AG09319 (cell line): ENCODE measurements at regions not wholly inside any gene's neighbourhood (a gene's known extent, or its start where the extent isn't known, plus 50 kb on each side); places are given as distances from the start of the nearest gene placed in this dataset.

Experiments used
- DNase-seq: peaks from one replicate; pipeline ENCODE4 v3.0.0-alpha.2; 2010; ENCODE audit warnings: low read depth; ENCODE audit errors: extremely low read depth
- TF ChIP-seq, protein P1 (sequence below): IDR thresholded peaks from 2 replicates; pipeline ENCODE4 v1.5.1; 2011; ENCODE audit warnings: low read depth, mild to moderate bottlenecking, inconsistent platforms, low read length, moderate library complexity

DNA sequence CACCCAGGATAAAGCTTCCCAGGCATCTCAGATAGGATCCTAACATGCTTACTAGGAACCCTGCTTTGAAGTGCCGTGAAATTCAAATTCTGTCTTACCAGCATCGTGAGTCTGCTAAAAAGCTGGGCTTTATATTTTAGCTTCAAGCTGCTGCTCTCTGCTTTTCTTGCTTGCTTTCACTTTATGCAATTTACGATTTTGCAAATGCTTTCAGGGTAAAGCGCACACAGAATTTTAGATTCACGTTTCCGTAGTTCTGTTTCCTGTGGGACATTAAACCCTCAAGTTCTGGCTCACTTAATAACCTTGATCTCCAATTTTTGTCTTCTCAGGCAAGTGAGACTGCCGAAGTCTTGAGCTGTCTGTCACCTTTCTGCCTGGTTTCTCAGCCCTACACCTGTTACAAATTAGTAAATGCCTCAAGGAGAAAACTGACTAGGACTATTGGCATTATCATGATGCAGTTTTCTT, 170.5 kb upstream of the TGFBR2 start:
- no peak for DNase-seq
- TF ChIP-seq, protein P1, sequence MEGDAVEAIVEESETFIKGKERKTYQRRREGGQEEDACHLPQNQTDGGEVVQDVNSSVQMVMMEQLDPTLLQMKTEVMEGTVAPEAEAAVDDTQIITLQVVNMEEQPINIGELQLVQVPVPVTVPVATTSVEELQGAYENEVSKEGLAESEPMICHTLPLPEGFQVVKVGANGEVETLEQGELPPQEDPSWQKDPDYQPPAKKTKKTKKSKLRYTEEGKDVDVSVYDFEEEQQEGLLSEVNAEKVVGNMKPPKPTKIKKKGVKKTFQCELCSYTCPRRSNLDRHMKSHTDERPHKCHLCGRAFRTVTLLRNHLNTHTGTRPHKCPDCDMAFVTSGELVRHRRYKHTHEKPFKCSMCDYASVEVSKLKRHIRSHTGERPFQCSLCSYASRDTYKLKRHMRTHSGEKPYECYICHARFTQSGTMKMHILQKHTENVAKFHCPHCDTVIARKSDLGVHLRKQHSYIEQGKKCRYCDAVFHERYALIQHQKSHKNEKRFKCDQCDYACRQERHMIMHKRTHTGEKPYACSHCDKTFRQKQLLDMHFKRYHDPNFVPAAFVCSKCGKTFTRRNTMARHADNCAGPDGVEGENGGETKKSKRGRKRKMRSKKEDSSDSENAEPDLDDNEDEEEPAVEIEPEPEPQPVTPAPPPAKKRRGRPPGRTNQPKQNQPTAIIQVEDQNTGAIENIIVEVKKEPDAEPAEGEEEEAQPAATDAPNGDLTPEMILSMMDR, result no peak

DNA sequence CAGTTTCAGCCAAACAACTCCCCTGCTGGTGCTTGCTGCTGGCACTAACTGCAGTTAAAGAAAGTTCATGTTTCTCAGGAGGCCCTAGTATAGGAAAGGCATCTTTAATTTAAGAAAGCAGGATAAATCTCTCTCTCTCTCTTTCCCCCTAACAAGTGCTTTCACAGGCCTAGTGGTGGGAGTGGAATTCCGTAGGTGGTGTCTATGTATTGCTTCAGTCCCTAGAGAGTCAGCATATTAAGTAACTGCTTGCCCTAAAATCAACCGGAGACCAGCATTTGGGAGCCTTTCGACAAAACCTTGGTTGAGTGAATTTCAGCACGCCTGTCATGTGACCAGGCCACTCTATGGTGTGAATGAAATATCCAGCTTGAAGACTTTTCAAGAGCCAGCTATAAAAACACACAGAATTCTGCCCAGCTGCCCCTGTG, 169.2 kb upstream of the TGFBR2 start:
- no peak for DNase-seq
- TF ChIP-seq, protein P1, result no peak

DNA sequence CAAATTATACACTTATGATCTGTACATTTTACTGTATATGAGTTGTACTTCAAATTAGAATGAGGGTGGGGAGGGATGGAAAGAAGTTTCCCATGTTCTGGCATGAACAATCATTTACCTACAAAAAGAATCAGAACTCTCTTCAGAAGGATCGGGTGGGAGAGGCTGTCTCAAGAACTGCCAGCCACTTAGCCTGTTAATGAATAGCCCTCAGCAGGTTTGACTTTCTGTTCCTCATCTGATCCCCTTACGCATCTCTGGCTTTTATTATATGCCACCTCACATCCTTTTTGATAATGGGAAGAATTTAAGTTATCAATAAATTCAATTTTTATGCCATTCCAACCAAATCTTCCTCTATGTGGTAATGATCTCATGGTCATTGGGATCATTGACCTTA, 168.3 kb upstream of the TGFBR2 start:
- TF ChIP-seq, protein P1, result no peak
- DNase-seq, result no peak

DNA sequence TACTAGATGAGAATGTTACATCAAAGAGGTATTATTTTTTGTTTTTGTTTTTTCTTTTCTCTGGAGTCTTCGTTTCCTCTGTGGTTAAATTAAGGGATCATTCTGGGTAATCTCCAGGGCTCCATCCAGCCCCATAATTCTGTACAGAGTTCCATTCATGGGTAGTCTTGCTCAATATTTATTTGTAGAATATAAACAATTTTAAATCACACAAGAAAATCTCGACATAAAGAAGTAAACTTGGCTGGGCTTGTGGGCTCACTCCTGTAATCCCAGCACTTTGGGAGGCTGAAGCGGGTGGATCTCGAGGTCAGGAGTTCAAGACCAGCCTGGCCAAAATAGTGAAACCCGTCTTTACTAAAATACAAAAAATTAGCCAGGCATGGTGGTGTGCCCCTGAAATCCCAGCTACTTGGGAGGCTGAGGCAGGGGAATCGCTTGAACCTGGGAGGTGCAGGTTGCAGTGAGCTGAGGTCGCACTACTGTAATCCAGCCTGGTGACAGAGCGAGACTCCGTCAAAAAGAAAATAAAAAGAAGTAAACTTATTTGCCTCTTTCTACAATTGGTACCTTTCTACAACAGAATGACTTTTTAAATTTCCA, 166.8 kb upstream of the TGFBR2 start:
- no peak for DNase-seq
- TF ChIP-seq, protein P1, result no peak

DNA sequence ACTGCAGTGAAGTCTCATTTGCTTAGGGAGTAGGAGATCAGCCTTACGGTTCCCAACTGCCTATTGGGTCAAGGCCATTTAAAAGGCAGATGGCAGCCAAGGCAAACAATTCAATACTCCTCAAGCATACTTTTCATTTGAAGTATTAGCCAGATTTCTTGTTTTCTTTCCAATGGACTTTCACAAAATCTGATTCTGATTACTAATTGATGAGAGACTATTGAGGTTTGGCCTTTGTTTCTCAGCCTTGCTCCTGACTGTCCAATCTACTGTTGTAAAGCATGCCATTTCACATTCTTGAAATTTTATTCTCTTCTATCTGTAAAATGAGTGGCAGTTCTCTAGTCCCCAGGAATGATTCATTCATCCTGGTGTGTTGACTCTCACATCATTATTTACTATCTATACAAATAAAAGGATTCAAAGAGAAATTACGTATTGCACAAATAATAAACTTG, 166.2 kb upstream of the TGFBR2 start:
- TF ChIP-seq, protein P1, result no peak
- no peak for DNase-seq

DNA sequence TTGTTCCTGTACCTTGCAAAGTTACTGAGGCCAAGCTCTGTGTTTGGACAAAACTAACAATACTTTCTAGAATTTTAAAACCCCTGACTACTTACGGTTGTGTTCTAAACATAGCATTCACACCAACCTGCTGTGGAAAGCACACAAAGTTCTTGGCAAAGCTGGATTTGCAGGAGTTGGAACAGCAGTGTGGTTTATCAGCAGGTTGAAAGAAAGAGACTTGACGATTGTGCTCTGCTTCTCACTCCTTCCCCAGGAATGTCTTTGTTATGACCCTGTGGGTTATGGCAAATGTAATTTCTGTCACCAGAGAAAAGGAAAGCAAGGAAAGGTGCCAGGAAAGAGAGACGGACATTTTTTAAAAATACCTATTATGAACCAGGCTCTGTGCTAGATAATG, 165.5 kb upstream of the TGFBR2 start:
- TF ChIP-seq, protein P1, result no peak
- no peak for DNase-seq

DNA sequence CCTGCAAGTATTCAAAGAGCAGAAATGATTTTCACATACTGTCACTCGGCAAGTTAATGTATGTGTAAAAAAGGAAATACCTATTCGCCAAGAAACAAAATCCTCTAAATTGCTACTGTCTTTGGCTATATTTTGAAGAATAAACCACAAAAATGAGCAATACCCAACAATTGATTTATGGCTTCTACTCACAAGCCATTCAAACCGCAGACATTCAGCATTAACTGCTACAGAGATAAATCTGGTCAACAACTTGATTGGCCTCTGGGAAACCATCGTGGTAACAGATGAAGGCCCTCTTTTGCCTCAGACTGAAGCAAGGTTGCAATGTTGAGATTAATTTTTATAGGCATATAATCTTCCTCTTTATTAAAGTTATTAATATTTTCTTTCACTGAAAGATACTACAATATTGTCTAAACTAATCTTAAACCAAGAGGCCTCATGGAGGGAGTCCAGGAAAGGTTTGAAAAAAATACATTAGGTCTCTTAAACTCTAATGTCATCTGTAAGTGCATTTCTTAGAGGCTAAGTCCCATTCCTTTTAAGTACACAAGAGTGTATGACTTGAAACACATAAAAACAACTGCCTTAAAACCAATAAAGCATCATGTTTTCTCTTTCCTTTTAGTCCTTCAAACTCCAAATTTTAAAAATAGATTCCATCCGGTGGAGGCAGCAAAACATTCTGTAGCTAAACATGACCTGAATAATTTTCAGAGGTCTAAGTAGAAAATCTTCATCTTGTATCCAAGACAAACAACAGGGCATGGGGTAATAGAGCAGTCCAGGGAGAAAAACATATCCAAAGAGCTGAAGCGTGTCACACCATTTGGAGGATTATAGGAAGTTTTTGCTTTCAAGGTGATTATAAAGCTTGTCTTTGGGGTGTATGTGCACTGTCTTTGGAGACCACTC, 162.4 kb upstream of the TGFBR2 start:
- DNase-seq, result no peak
- TF ChIP-seq, protein P1, result no peak
